Mucosa of rectum (tissue), 2 donors: ENCODE measurements at regions not wholly inside any gene's neighbourhood (a gene's known extent, or its start where the extent isn't known, plus 50 kb on each side); places are given as distances from the start of the nearest gene placed in this dataset.
A peak's percentile ranks its signal among the peaks of the same experiment; 100 is the strongest.

Source experiments
- H3K27ac ChIP-seq, 2 donors: one replicate each; pipeline ENCODE4 v1.7.0; 2013; ENCODE audit warnings: inconsistent platforms in 2 of 2, low read depth in 2 of 2, low read length in 2 of 2
- H3K27me3 ChIP-seq, 2 donors: one replicate each; pipeline ENCODE4 v1.7.0; 2013; ENCODE audit warnings: low read length in 2 of 2; ENCODE audit not compliant: control insufficient read depth in 2 of 2, insufficient read depth in 2 of 2
- H3K36me3 ChIP-seq, 2 donors: one replicate each; pipeline ENCODE4 v1.7.0; 2013; ENCODE audit warnings: low read length in 2 of 2; ENCODE audit not compliant: control insufficient read depth in 2 of 2, insufficient read depth in 2 of 2
- H3K4me1 ChIP-seq, 2 donors: one replicate each; pipeline ENCODE4 v1.7.0; 2013; ENCODE audit warnings: low read length in 2 of 2, mild to moderate bottlenecking in 1 of 2; ENCODE audit not compliant: control insufficient read depth in 2 of 2, insufficient read depth in 2 of 2
- H3K4me3 ChIP-seq, 2 donors: one replicate each; pipeline ENCODE4 v1.7.0; 2013; ENCODE audit warnings: low read length in 2 of 2
- H3K9ac ChIP-seq, 2 donors: one replicate each; pipeline ENCODE4 v1.7.0; 2013; ENCODE audit warnings: low read length in 2 of 2, low read depth in 1 of 2, mild to moderate bottlenecking in 1 of 2
- H3K9me3 ChIP-seq, 2 donors: one replicate each; pipeline ENCODE4 v1.7.0; 2013; ENCODE audit warnings: low read length in 2 of 2; ENCODE audit not compliant: control insufficient read depth in 2 of 2
- donor health status: healthy.
- donor health status: Normal muscosa, but diverticular disease.

- no peak overlapping the region for H3K9ac ChIP-seq
- no peak overlapping the region for H3K27ac ChIP-seq
- no peaks in the 10 kb centered on the region for H3K36me3 ChIP-seq
- H3K9me3 ChIP-seq = no peaks in the 10 kb centered on the region
- H3K4me3 ChIP-seq = no peak overlapping the region
- H3K27me3 ChIP-seq = no peaks in the 10 kb centered on the region
- H3K4me1 ChIP-seq = no peaks in the 10 kb centered on the region
Measured at GRCh38 chr16:64468515-64469090, 653.3 kb downstream of the CDH11 start.

GRCh38 chr16:64459821-64460220 is 662.0 kb downstream of the CDH11 start:
- no peak overlapping the region for H3K9ac ChIP-seq
- no peaks in the 10 kb centered on the region for H3K9me3 ChIP-seq
- H3K4me1 ChIP-seq = no peaks in the 10 kb centered on the region
- H3K36me3 ChIP-seq = no peaks in the 10 kb centered on the region
- no peaks in the 10 kb centered on the region for H3K27me3 ChIP-seq
- H3K27ac ChIP-seq = no peak overlapping the region
- H3K4me3 ChIP-seq = no peak overlapping the region

- Histone ChIP-seq H3K4me1 (no peaks in the 10 kb centered on the region), H3K27ac (no peak overlapping the region), H3K9ac (no peak overlapping the region), H3K36me3 (no peaks in the 10 kb centered on the region), H3K9me3 (no peaks in the 10 kb centered on the region), H3K27me3 (no peaks in the 10 kb centered on the region), H3K4me3 (no peak overlapping the region)
Measured at GRCh38 chr16:64459402-64459801, 662.5 kb downstream of the CDH11 start.

- no peaks in the 10 kb centered on the region for H3K36me3 ChIP-seq
- H3K4me3 ChIP-seq = no peak overlapping the region
- no peak overlapping the region for H3K27ac ChIP-seq
- H3K4me1 ChIP-seq = no peaks in the 10 kb centered on the region
- no peak overlapping the region for H3K9ac ChIP-seq
- H3K9me3 ChIP-seq = no peaks in the 10 kb centered on the region
- H3K27me3 ChIP-seq = no peaks in the 10 kb centered on the region
Measured at GRCh38 chr16:64455275-64455674, 666.6 kb downstream of the CDH11 start.

GRCh38 chr16:64453646-64454045 is 668.2 kb downstream of the CDH11 start:
- Histone ChIP-seq H3K9me3 (no peaks in the 10 kb centered on the region), H3K9ac (no peak overlapping the region), H3K36me3 (no peaks in the 10 kb centered on the region), H3K4me1 (no peaks in the 10 kb centered on the region), H3K4me3 (no peak overlapping the region), H3K27me3 (no peaks in the 10 kb centered on the region), H3K27ac (no peak overlapping the region)

- Histone ChIP-seq H3K9me3 (no peaks in the 10 kb centered on the region), H3K9ac (no peak overlapping the region), H3K27me3 (no peaks in the 10 kb centered on the region), H3K27ac (no peak overlapping the region), H3K36me3 (no peaks in the 10 kb centered on the region), H3K4me3 (no peak overlapping the region), H3K4me1 (no peaks in the 10 kb centered on the region)
Measured at GRCh38 chr16:64452446-64452845, 669.4 kb downstream of the CDH11 start.

GRCh38 chr16:64450177-64450576 is 671.7 kb downstream of the CDH11 start:
- H3K9me3 ChIP-seq = no peaks in the 10 kb centered on the region
- H3K27me3 ChIP-seq = no peaks in the 10 kb centered on the region
- no peak overlapping the region for H3K4me3 ChIP-seq
- H3K9ac ChIP-seq = no peak overlapping the region
- no peaks in the 10 kb centered on the region for H3K4me1 ChIP-seq
- no peaks in the 10 kb centered on the region for H3K36me3 ChIP-seq
- no peak overlapping the region for H3K27ac ChIP-seq

GRCh38 chr16:64449506-64449905 is 672.4 kb downstream of the CDH11 start:
- Histone ChIP-seq H3K4me3 (no peak overlapping the region), H3K27me3 (no peaks in the 10 kb centered on the region), H3K9me3 (no peaks in the 10 kb centered on the region), H3K4me1 (no peaks in the 10 kb centered on the region), H3K36me3 (no peaks in the 10 kb centered on the region), H3K9ac (no peak overlapping the region), H3K27ac (no peak overlapping the region)

- no peaks in the 10 kb centered on the region for H3K4me1 ChIP-seq
- no peak overlapping the region for H3K4me3 ChIP-seq
- no peak overlapping the region for H3K27ac ChIP-seq
- H3K27me3 ChIP-seq = no peaks in the 10 kb centered on the region
- no peaks in the 10 kb centered on the region for H3K9me3 ChIP-seq
- H3K9ac ChIP-seq = no peak overlapping the region
- H3K36me3 ChIP-seq = no peaks in the 10 kb centered on the region
Measured at GRCh38 chr16:64445649-64446048, 676.2 kb downstream of the CDH11 start.

GRCh38 chr16:64445245-64445644 is 676.6 kb downstream of the CDH11 start:
- Histone ChIP-seq H3K4me1 (no peaks in the 10 kb centered on the region), H3K9ac (no peak overlapping the region), H3K27ac (no peak overlapping the region), H3K36me3 (no peaks in the 10 kb centered on the region), H3K9me3 (no peaks in the 10 kb centered on the region), H3K4me3 (no peak overlapping the region), H3K27me3 (no peaks in the 10 kb centered on the region)

- no peaks in the 10 kb centered on the region for H3K27me3 ChIP-seq
- no peaks in the 10 kb centered on the region for H3K9me3 ChIP-seq
- H3K36me3 ChIP-seq = no peaks in the 10 kb centered on the region
- H3K4me3 ChIP-seq = no peak overlapping the region
- no peaks in the 10 kb centered on the region for H3K4me1 ChIP-seq
- peak overlapping the region in 1 of 2 donors; percentile 11 for H3K27ac ChIP-seq
- H3K9ac ChIP-seq = no peak overlapping the region
Measured at GRCh38 chr16:64440421-64440831, 681.4 kb downstream of the CDH11 start.
